Lower lobe of right lung (tissue), 2 donors: ENCODE measurements at regions not wholly inside any gene's neighbourhood (a gene's known extent, or its start where the extent isn't known, plus 50 kb on each side); places are given as distances from the start of the nearest gene placed in this dataset.
"Not testable (repeated sequence)": the region's sequence is repeated elsewhere in the genome, so short reads cannot be mapped to it uniquely, and the experiment has no call there.

Experiments used
- ATAC-seq, 2 donors: fragments of 200-7000 bp; cut with Tn5 transposase; one replicate each; pipeline ENCODE4 v1.9.1; 2020 to 2022; ENCODE audit warnings: mild to moderate bottlenecking in 2 of 2, moderate library complexity in 2 of 2
- DNase-seq: peaks from one replicate; pipeline ENCODE4 v3.0.0-alpha.2; 2020
- H3K27ac ChIP-seq: fragments of 200-600 bp; one replicate; pipeline ENCODE4 v1.8.0; 2022
- H3K27me3 ChIP-seq: fragments of 200-600 bp; one replicate; pipeline ENCODE4 v1.8.0; 2022; ENCODE audit warnings: low read depth
- H3K36me3 ChIP-seq: fragments of 200-600 bp; one replicate; pipeline ENCODE4 v1.8.0; 2022; ENCODE audit warnings: mild to moderate bottlenecking
- H3K4me1 ChIP-seq: fragments of 200-600 bp; one replicate; pipeline ENCODE4 v1.8.0; 2022
- H3K4me3 ChIP-seq: fragments of 200-600 bp; one replicate; pipeline ENCODE4 v1.8.0; 2022; ENCODE audit warnings: mild to moderate bottlenecking
- H3K9me3 ChIP-seq: fragments of 200-600 bp; one replicate; pipeline ENCODE4 v1.8.0; 2022
- intact Hi-C: fragments of 100-400 bp; cut with DNase I; formaldehyde crosslinking; loops from one replicate; pipeline ENCODE4 v1.11.0; 2022
- TF ChIP-seq, protein P1 (sequence below): fragments of 200-600 bp; IDR thresholded peaks from one replicate; pipeline ENCODE4 v1.8.0; 2022; ENCODE audit warnings: antibody characterized with exemption, mild to moderate bottlenecking
- donor health status: DM: no; HTN: yes; CAD: no; lungs with severe emphysema.

DNA sequence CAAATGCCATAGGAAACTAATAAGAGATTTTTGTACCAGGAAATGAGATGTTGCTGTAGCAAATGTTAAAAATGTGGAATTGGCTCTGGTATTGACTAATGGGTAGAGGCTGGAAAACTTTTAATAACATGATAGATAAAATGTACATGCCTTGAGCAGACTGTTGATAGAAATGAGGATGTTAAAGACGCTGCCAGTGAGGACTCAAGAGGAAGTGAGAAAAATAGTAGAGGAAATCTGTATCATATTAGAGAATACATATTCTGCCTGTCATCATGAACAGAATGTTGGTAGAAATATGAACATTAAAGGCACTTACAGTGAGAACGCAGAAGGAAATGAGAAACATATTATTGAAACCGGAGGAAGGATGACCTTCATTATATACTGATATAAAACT is 577.2 kb upstream of the HTR2C start:
- TF ChIP-seq, protein P1, sequence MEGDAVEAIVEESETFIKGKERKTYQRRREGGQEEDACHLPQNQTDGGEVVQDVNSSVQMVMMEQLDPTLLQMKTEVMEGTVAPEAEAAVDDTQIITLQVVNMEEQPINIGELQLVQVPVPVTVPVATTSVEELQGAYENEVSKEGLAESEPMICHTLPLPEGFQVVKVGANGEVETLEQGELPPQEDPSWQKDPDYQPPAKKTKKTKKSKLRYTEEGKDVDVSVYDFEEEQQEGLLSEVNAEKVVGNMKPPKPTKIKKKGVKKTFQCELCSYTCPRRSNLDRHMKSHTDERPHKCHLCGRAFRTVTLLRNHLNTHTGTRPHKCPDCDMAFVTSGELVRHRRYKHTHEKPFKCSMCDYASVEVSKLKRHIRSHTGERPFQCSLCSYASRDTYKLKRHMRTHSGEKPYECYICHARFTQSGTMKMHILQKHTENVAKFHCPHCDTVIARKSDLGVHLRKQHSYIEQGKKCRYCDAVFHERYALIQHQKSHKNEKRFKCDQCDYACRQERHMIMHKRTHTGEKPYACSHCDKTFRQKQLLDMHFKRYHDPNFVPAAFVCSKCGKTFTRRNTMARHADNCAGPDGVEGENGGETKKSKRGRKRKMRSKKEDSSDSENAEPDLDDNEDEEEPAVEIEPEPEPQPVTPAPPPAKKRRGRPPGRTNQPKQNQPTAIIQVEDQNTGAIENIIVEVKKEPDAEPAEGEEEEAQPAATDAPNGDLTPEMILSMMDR = no peak
- Histone ChIP-seq H3K4me3 (no peak overlapping the region), H3K4me1 (no peaks in the 10 kb centered on the region), H3K36me3 (no peaks in the 10 kb centered on the region), H3K27ac (no peak overlapping the region), H3K27me3 (no peaks in the 10 kb centered on the region), H3K9me3 (no peaks in the 10 kb centered on the region)
- no peak for ATAC-seq
- intact Hi-C loops = no loop called here
- DNase-seq = no peak

DNA sequence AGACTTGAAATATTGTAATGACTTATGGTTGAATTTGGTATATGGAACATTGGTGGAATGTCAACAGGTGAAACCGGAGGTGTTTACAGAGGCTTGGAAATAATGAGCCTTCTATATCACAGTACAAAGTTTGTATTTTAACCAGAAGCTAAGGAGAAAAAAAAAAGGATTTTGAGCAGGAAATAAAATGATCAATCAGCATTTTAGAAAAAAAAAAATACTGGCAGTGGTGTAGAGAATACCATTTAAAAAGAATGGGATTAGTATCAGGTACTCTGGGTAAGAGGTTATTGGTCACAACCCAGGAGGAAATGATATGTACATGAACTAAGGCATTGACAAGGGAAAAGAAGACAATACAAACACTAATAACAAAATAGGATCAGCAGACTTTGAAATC is 587.1 kb upstream of the HTR2C start:
- no peak overlapping the region for H3K4me3 ChIP-seq
- ATAC-seq (no peak), DNase-seq (no peak)
- intact Hi-C loops = no loop called here
- no peak overlapping the region for H3K27ac ChIP-seq
- no peaks in the 10 kb centered on the region for H3K4me1 ChIP-seq
- H3K9me3 ChIP-seq = no peaks in the 10 kb centered on the region
- H3K27me3 ChIP-seq = no peaks in the 10 kb centered on the region
- TF ChIP-seq, protein P1 = no peak
- no peaks in the 10 kb centered on the region for H3K36me3 ChIP-seq

DNA sequence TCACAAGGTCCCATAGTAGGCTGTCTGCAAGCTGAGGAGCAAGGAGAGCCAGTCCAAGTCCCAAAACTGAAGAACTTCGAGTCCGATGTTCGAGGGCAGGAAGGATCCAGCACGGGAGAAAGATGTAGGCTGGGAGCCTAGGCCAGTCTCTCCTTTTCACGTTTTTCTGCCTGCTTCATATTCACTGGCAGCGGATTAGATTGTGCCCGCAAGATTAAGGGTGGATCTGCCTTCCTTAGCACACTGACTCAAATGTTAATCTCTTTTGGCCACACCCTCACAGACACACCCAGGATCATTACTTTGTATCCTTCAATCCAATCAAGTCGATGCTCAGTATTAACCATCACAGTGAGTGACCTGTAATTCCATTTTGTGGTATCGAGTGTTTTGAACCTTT is 592.2 kb upstream of the HTR2C start:
- not testable (repeated sequence) for H3K36me3 ChIP-seq, H3K4me3 ChIP-seq

DNA sequence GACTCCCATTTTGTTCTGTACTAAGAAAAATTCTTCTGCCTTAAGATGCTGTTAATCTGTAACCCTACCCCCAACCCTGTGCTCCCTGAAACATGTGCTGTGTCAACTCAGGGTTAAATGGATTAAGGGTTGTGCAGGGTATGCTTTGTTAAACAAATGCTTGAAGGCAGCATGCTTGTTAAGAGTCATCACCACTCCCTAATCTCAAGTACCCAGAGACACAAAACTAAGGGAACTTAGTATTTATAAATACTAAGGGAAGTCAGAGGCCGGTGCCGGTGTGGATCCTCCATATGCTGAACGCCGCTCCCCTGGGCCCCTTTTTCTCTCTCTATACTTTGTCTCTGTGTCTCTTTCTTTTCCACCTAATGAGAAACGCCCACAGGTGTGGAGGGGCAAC is 593.2 kb upstream of the HTR2C start:
- H3K4me3 ChIP-seq, H3K27ac ChIP-seq, H3K36me3 ChIP-seq, H3K4me1 ChIP-seq, DNase-seq, intact Hi-C loops, H3K9me3 ChIP-seq, ATAC-seq, H3K27me3 ChIP-seq: not testable (repeated sequence)

More for the DNA sequence above, 592.2 kb upstream of the HTR2C start:
- H3K27ac ChIP-seq, H3K4me1 ChIP-seq, DNase-seq, H3K9me3 ChIP-seq, intact Hi-C loops, H3K27me3 ChIP-seq, ATAC-seq: not testable (repeated sequence)

DNA sequence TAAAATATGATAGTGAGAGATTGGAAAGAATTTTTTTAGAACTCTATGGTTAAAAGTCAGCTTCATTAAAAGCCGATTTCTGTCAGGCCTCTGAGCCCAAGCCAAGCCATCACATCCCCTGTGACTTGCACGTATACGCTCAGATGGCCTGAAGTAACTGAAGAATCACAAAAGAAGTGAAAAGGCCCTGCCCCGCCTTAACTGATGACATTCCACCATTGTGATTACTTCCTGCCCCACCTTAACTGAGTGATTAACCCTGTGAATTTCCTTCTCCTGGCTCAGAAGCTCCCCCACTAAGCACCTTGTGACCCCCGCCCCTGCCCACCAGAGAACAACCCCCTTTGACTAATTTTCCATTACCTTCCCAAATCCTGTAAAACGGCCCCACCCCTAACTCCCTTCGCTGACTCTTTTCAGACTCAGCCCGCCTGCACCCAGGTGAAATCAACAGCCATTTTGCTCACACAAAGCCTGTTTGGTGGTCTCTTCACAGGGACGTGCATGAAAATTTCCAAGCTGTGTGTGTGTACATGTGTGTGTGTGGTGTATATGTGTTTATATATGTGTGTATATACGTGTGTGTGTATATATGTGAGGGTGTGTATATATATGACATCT is 595.5 kb upstream of the HTR2C start:
- intact Hi-C loops, H3K27ac ChIP-seq, ATAC-seq, H3K9me3 ChIP-seq, H3K4me1 ChIP-seq, H3K4me3 ChIP-seq, DNase-seq, H3K27me3 ChIP-seq, H3K36me3 ChIP-seq: not testable (repeated sequence)

DNA sequence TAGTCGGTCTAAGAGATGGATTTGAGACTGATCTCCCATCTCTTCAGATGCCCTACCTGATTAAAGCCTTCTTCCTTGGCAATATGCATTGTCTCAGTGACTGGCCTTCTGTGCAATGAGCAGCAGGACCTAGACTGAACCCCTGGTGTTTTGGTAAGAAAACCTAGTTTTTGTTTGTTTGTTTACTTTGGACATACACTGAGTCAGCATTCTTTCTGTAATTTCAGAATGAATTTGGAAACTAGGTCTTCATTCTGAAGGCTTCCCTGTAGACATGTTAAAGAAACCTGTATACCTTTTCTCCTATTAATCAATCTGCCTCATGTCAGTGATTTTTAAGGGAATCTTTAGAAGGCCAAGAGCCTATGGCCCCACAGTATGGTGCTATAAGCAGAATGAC is 597.5 kb upstream of the HTR2C start:
- Histone ChIP-seq H3K36me3 (no peaks in the 10 kb centered on the region), H3K4me1 (no peaks in the 10 kb centered on the region), H3K27me3 (no peaks in the 10 kb centered on the region), H3K27ac (no peak overlapping the region), H3K9me3 (no peaks in the 10 kb centered on the region), H3K4me3 (no peak overlapping the region)
- no peak for ATAC-seq
- TF ChIP-seq, protein P1 = no peak
- intact Hi-C loops = no loop called here
- DNase-seq = no peak

DNA sequence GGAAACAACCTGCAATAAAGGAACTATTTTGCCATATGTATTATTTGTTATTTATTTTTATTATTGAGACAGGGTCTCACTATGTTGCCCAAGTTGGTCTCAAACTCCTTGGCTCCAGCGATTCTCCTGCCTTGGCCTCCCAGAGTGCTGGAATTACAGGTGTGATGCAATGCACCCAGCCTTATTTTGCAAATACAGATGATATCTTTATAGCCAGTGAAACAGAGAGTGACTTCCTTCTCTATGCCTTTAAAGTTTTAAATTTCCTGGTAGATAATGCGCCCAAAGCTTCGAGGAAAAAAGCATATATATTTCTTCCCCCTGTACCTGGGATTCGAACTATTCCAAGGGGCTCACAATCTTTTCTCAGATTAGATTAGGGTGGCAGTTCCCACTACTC is 601.1 kb upstream of the HTR2C start:
- no peak overlapping the region for H3K27ac ChIP-seq
- no peaks in the 10 kb centered on the region for H3K36me3 ChIP-seq
- intact Hi-C loops = no loop called here
- H3K9me3 ChIP-seq = no peaks in the 10 kb centered on the region
- no peaks in the 10 kb centered on the region for H3K4me1 ChIP-seq
- TF ChIP-seq, protein P1 = no peak
- ATAC-seq (no peak), DNase-seq (no peak)
- H3K4me3 ChIP-seq = no peak overlapping the region
- no peaks in the 10 kb centered on the region for H3K27me3 ChIP-seq
